TTC549 (cell line): ENCODE measurements at regions not wholly inside any gene's neighbourhood (a gene's known extent, or its start where the extent isn't known, plus 50 kb on each side); places are given as distances from the start of the nearest gene placed in this dataset.
"Not testable (repeated sequence)": the region's sequence is repeated elsewhere in the genome, so short reads cannot be mapped to it uniquely, and the experiment has no call there.

Experiments
- FAIRE-seq: peaks from 2 replicates; lab custom pipeline; 2012; peaks lifted over from hg19 to GRCh38; lab: Jason Lieb, UNC

DNA sequence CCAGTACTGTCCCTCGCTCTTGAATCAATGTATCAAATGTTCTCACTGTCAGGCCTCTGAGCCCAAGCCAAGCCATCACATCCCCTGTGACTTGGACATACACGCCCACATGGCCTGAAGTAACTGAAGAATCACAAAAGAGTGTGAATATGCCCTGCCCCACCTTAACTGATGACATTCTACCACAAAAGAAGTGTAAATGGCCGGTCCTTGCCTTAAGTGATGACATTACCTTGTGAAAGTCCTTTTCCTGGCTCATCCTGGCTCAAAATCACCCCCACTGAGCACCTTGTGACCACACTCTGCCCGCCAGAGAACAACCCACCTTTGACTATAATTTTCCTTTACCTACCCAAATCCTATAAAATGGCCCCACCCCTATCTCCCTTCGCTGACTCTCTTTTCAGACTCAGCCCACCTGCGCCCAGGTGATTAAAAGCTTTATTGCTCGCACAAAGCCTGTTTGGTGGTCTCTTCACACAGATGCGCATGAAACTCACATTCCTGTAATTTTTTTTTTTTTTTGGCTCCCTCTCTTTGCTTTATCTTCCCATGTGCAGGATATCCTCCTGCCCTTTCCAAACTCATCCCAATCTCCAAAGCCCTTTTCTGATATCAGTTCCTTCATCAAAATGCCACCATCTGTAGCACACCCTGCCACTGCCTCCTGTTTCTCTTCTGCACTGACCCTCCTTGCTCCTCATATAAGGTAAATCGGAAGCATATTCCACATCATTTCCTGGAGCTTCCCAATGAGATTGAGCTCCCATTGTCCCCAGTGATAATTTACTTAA lies 255.7 kb upstream of the SPTLC3 start:
- not testable (repeated sequence) for FAIRE-seq

DNA sequence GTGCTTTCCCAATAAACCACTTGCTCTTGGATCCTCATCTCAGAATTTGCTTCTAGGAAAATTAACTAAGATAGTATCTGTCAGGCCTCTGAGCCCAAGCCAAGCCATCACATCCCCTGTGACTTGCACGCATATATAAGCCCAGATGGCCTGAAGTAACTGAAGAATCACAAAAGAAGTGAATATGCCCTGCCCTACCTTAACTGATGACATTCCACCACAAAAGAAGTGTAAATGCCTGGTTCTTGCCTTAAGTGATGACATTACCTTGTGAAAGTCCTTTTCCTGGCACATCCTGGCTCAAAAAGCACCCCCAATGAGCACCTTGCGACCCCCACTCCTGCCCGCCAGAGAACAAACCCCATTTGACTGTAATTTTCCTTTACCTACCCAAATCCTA lies 255.0 kb upstream of the SPTLC3 start:
- not testable (repeated sequence) for FAIRE-seq

GRCh38 chr20:12759493-12759892 lies 249.3 kb upstream of the SPTLC3 start:
- FAIRE-seq: not testable (repeated sequence)

DNA sequence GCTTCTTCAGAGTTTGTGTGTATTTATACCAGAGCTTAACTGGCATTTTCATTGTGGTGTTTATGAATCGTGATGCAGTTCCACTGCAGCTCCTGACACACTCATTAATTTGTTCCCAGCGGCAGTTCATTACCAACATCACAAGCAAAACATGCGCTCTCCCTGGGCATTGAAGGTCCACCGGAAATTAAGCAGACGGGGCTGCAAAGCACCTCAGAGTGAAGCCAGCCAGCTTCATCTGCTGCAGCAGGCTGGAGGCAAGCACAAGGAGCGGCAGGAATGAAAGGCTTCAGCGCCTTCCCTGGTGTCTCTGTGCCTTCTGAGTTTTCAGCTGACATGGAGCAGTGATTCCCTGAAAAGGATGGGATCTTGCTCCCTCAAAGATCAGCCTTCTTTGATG lies 246.0 kb upstream of the SPTLC3 start:
- FAIRE-seq: no peak

DNA sequence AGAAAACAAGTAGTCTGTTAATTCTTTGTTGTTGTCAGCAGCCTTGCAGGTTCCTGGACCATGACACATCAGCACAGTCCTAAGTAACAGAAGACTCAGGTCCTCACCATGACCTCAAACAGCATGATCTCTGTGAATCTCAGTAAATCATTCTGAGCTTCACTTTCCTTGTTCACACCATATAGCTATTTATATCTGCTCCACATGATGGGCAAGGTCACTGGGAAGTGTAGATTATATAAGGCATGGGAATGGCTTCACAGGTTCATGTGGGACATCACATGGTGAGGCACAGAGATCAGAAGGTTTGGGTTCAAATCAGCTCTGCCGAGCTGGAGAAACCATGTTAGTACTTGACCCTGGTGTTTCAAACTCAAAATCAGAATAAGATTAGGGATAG lies 245.4 kb upstream of the SPTLC3 start:
- FAIRE-seq: no peak

GRCh38 chr20:12764053-12764452 lies 244.7 kb upstream of the SPTLC3 start:
- no peak for FAIRE-seq

- no peak for FAIRE-seq
Measured at GRCh38 chr20:12764851-12765250, 243.9 kb upstream of the SPTLC3 start.

DNA sequence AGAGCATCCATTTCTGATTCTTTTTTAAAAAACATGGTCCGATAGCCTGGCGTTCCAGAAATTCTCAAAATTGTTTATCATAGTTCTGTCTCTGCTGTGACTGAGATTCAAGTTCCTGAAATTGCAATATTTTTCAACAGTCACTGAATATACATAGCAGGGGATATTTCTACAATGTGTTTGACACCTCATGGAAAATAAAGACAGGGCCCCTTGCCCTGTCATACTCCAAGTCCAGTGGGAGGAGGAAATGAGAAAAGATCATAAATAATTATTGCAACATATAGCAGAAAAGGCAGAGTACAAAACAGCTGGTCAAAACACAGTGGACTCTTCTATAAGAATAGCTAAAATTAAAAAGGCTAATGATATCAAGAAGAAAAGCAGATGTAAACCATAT lies 234.8 kb upstream of the SPTLC3 start:
- FAIRE-seq: no peak

GRCh38 chr20:12775041-12775440 lies 233.7 kb upstream of the SPTLC3 start:
- FAIRE-seq: no peak

GRCh38 chr20:12777016-12777415 lies 231.8 kb upstream of the SPTLC3 start:
- no peak for FAIRE-seq

- FAIRE-seq: no peak
Measured at GRCh38 chr20:12786276-12786675, 222.5 kb upstream of the SPTLC3 start.

GRCh38 chr20:12788632-12789299 lies 220.0 kb upstream of the SPTLC3 start:
- no peak for FAIRE-seq

GRCh38 chr20:12790859-12791258 lies 217.9 kb upstream of the SPTLC3 start:
- no peak for FAIRE-seq

DNA sequence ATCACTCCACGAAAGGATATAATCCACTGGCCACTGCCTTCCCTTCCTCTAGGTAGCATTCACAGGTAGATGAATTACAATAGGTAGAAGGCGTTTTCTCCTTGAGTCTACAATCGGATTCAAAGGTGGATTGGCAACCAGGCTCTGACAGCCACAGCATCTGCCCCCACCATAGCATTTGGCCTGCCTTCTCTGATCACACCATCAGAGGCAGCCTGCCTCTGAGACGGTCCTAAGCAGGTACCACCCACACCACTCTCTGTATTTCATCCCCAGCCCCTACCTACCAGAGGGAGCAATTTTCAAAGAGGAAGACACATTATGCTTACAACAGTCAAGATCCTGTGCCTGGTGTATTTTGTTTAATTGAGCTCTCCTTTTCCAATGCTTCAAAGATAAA lies 210.5 kb upstream of the SPTLC3 start:
- FAIRE-seq: no peak

GRCh38 chr20:12808006-12808567 lies 200.7 kb upstream of the SPTLC3 start:
- FAIRE-seq: no peak

DNA sequence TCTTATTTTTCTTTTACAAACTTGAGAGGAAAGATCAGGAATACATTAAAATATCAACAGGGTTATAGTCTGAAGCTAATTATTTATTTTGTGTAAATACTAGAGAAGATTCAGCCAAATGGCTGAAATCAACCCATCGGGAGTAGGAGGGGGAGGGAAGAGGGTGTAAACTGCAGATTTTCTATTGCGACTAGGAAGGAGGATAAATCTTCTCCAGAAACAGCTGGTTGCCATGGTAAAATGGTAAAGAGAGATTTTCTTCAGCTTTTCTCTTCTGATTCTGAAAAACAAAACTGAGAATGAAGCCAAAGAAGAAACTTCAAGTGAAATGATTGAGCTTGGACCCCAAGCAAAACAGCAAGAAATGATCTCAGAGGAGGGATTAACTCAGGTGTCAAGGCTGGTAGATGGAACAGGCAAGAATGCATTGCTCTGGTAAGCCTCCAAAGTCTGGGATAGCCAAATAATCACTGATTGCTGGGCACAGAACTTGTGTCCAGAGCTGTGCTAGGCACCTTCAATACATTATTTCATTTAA lies 193.5 kb upstream of the SPTLC3 start:
- FAIRE-seq: no peak

DNA sequence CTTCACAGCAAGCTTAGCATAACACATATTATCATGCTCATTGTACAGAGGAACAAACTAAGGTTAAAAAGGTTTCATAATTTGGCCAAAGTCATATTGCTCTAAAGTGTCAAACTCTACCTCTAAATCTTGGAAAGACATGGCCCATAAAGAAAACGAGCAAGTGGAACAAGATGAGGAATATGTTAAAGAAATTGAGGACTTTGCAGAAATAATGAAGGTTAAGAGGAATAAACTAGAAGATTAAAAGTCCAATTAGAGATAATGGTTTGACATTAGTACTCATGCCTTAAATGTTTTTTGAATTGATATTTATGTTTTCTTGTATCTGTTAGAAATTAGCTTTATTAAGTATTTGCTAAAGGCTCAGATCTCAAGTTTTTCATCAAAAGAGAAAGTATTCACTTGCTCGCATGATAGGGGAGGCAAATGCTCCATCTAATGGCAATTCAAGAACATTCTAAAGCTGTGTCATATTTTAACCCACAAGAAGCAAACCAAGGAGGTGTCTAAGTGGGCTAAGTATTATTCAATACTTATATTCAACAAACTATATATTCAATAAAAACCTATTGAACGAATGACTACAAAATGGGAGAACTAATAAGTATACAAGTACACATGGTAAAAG lies 192.9 kb upstream of the SPTLC3 start:
- FAIRE-seq: no peak

DNA sequence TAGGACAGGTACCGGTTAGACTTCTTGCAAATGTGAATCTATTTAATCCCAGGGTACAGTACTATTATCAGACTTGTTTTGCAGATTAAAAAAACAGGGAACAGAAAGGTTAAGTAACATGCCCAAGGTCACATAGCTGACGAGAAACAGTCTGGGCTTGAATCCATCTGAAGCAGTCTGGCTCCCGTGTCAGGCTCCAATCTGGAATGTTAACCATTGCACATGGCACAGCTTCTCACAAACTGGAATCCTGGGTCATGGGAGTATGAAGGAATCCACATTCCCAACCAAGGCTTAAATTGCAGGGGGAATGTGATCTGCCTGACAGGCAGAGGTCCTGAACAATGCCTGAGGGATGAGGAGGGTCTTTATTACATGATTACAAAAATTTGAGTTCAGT lies 187.5 kb upstream of the SPTLC3 start:
- no peak for FAIRE-seq

DNA sequence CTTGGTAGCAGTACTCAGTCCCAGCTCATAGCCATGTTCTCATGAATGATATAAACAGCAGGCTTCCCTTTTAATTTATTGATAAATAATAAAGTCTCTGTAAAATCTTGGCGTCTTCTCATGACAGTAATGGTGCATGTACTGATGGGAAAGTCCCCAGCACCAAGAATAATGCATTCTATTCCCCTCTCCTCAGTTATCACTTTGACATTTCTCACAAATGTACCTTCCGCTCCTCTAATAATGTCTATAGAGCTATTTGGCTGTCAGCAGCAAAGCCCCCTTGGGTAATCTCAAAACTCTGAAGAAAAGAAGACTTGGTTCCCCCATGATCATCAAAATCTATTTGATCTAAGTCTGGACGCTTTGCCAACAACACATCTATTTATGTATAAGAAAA lies 185.0 kb upstream of the SPTLC3 start:
- FAIRE-seq: no peak

DNA sequence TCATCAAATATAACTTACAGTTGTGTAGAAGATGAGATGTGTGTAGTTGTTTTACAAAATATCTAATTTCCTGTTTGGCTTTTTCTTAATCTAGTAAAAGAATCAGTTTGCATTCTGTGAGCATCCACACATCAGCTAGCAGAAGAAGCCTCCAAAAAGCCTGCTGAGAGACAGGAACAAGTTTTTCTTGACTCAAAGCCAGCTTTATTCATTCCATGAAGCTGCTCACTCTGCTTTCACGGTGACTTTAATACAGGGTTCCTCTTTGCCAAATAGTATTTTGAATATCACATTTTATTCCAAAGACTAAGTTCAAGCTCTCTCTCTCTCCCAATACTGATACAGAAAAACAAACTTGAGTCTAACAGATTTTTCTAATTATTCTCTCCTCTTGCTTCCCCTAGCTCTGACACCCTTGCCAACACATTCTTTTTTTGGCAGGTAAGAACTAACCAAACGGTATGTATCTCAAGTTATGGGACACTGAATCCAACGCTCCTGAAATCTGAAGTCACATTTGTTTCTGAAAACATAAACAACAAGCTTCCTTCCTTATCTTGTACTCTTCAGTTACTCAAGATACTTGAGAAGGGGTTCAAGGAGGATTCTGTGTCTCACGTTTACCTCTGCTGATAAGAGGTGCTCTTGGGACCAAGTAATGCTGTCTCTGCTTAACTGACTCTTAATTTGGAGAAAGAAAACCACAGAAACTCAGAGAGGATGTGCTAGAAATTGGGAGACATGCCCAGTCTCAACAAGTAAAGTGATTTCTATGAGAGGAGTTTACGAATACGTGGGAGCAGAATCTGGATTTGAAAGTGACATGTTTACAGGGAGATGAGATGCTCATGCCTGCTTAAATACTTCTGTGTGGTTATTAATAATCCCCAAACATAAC lies 184.2 kb upstream of the SPTLC3 start:
- no peak for FAIRE-seq

DNA sequence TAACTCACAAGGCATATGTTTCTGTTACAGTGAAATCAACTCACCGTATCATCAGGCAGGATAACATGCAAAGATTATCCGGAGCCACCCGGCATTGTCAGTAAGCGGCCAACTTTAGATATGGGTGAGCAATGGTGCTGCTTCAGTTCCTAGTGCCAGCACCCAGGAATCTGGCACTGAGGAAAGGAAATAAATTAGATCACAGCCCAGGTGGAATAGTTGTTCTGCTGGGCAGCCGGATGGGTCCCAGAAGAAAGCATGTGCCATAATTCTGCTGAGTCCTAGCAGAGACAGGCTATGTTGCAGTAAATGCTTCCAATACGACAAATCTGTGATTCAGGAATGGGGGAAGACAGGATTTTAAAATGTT lies 183.6 kb upstream of the SPTLC3 start:
- no peak for FAIRE-seq

DNA sequence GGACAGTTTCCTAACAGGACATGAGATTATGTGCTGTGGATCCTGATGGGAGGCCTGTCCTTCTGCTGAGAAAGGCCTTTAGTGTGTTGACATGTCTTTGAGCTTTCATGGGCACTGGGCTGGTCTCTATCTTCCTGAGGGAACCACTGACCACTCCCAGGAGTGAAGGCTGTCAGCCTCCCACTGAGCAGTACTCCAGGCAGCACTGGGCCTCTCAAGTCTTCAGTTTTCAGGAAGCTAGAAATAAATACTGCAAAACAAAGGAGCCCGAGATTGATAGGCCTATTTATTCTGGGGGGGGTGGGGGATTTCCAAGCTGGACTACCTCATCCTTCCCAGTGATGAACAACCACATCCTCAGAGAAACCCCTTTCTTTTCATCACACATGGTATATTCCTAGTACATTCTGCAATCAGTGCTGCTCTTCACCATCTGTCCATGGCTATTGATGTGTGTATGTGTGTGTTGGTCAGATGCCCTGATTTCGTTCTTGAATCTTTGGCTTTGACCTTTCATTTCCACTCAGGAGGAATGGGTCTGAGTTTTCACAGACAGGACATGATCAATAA lies 180.9 kb upstream of the SPTLC3 start:
- FAIRE-seq: no peak
